Posterior vena cava (tissue), 2 donors: ENCODE measurements at regions not wholly inside any gene's neighbourhood (a gene's known extent, or its start where the extent isn't known, plus 50 kb on each side); places are given as distances from the start of the nearest gene placed in this dataset.
"Not testable (repeated sequence)": the region's sequence is repeated elsewhere in the genome, so short reads cannot be mapped to it uniquely, and the experiment has no call there.

Experiments
- DNase-seq: peaks from one replicate; pipeline ENCODE4 v3.0.0-alpha.2; 2020; ENCODE audit warnings: low spot score
- intact Hi-C, 2 donors: fragments of 100-400 bp; cut with DNase I; formaldehyde crosslinking; loops; one replicate each; pipeline versions ENCODE4 v1.14.1 to v1.14.2; 2022 to 2023
- donor health status: DM: yes; HTN: yes; CAD: no.
- donor health status: DM: yes; HTN: yes; CAD: no.

DNA sequence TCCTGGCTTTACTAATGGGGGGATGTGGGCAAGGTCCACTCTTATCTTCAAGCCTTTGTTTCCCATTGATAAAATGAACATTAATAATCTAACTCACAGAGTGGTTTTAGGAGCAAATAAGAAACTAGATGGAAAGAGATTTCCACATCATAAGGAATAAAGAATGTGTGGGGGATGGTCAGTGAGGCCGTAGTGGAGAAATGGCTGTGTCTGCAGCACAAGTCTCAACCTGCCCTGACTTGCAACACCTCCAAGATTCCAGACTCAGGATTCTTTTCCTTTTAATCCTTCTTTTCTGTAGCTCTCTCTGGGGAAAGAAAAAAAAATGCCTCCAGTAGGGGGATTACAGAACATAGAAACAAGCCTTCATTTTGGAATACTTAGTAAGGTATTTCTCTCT is 124.2 kb upstream of the MEX3C start:
- DNase-seq: no peak
- intact Hi-C loops: no loop called here

DNA sequence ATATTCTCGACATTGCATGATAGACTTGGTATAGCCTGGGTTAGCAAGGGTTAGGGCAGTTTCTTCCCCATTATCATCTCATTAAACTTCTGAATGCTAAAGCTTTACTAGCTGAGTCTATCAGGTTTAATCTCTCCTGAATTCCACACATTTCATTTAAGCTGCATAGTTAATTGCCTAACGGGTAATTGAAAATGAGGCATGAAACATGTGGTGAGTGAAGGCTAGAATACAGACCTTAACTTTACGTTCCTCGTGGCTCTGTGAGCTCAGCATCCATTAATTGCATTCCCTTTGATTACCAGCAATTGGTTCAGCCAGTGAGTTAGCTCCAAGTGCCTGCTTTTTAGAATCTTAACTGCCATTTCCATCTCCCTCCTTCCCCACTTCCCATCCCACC is 126.5 kb upstream of the MEX3C start:
- intact Hi-C loops: no loop called here
- DNase-seq: no peak

DNA sequence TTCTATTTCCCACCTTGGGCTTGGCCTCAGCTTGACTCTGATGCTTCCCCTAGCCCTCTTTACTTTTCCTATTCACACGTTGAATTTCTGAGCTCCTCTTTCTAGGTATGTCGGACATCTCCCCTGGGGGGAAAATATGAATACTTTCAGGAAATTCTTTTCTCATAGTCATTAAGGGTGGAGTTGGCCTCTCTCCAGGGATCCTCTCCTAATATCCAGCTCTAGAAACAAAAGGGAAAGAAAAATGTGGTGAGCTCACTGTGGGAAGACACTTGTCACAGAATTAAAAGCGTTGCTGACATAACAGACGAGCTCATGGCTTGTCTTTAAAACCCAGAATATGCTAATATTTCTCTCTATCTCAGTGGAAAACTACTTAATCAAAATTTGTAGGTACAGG is 132.7 kb upstream of the MEX3C start:
- intact Hi-C loops: no loop called here
- no peak for DNase-seq

DNA sequence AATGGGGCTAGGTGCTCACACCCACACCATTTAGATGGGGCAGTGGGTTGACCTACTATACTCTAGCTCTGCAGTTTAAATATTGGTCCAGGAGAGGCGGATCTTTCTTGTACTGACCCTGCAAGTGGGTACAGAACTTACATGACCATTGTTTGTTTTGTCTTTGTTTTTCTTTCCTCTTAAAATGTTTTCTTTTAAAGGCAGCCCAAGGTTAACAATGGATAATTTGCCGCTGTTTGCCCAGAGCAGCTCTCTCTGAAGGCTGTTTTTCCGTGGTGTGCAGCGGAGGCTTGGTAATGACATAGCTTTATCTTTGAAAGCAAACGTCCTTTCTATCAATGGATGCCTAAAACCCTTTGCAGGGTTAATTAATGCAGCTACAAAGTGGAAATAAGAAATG is 133.3 kb upstream of the MEX3C start:
- intact Hi-C loops: no loop called here

DNA sequence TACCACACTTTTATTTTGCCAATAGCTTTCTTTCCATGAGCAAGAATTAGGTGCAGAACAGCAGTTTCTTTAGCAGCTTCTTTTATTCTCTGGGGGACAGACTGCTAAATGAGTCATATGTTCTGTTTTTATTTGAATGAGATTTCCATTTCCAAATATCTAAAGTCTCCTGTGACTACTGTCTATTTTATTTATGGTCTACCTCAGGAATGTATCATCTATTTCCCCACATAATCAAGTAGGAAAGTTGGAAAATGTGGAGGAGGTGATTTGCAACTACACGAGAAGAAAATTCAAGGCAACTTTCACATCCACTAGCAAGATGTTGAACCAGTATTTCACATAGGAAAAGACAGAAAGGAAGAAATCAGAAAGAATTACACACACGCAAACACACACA is 139.9 kb upstream of the MEX3C start:
- DNase-seq: no peak
- intact Hi-C loops: no loop called here

More for the DNA sequence above, 133.3 kb upstream of the MEX3C start:
- DNase-seq: no peak

DNA sequence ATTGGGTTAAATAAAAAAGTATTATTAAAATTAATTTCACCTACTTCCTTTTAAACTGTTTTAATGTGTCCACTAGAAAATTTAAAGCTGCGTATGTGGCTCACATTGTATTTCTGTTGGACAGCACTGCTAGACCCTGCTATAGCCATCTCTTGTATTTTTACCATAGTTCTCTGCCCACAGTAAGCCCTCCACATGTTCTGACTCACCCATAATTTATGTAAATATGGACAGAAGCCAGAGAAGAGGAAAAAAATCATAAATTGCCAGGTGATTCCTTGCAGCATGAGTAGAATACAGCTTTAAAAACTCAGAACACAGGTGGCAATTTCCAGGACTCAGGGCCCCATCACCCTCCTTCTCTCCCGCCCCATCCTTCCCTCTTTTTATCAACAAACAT is 142.4 kb upstream of the MEX3C start:
- DNase-seq: no peak
- intact Hi-C loops: no loop called here

DNA sequence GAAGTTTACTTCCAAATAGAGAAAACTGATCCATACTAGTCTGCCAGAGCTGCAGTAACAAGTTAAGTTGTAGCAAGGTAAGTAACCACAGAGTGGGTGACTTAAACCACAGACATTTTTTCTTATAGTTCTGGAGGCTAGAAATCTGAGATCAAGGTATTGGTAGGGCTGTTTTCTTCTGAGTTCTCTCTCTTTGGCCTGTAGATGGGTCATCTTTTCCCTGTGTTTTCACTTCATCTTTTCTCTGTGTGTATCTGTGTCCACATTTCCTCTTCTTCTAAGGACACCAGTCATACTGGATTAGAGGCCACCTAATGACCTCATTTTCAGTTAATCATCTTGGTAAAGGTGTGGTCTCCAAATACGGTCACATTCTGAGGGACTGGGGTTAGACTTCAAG is 142.9 kb upstream of the MEX3C start:
- intact Hi-C loops: no loop called here
- DNase-seq: no peak

DNA sequence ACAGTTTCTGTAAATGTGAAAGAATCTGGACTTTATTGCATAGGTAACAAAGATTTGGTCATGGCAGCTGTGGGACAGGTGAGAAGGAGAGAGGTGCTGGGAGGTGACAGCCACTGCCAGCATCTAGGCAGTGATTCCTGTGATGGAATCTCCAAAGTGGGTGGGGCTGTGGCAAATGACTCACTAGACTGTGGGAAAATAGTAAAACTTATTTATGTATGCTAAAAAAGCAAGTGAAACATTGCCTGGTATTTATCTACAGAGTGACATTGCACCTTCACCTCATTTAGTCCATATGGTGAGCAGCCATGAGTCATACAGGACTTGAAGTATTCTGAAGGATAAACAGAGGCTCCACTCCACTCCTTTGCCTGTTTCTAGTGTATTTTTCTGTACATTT is 145.3 kb upstream of the MEX3C start:
- no peak for DNase-seq
- intact Hi-C loops: no loop called here

DNA sequence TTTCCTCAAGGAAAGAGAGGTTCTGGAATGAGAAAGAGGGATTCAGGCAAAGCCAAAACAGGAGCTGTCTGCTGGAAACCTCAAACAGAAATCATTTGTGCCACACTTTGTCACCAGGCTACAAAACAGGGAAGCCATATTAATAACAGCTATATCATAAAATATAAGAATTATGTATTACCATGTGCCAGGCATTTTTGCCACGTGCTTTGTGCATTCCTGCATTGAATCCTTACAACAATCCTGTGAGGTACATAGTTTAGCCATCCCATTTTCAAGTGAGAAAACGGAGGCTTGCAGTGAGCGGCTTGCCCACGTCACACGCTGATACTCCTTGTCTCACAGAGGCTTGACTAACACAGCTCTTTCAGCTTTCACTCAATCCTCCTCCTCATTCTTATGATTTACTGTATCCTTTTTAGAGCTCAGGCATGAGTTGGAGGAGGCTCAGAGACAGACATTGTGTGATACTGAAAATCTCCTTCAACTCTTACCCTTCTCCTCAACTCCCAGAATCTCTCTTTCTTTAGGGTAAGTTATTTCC is 148.4 kb upstream of the MEX3C start:
- intact Hi-C loops: no loop called here

DNA sequence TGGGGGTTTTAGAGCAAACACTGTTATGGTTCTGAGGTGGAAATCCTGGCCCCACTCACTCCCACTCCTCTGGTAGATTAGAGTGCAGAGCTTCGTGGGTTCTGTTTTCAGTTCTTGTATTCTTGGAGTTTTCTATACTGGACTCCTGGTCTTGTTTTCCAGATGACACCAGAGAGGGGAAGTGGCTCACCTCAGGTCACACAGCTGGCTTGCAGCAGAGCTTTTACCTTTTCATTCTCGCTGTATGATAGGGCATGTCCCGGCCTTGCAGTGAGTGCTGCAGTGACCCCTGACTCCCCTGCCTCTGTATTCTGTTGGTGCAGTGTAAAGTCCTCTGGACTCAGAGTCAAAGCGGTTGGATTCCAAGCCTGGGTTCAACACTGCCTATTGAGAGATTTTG is 148.9 kb upstream of the MEX3C start:
- intact Hi-C loops: no loop called here
- DNase-seq: no peak

More for the DNA sequence above, 148.4 kb upstream of the MEX3C start:
- DNase-seq: no peak

DNA sequence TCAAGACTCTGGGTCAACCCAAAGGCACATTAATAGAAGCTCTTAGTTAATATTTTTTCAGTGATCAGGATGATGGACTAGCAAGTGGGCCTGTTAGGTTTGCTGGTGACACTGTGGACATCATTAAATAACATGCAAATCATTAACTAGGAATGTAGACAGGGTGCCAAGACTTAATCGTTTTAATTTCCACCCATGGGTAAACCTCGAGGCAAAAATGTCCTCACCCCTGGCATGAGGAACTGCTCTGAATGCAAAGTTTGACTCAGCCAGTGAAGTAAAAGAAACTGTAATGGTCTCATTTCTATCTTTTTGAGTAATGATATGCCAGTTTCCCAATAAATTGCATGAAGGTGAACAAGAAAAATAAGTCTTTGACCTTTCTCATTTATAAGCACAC is 152.6 kb upstream of the MEX3C start:
- intact Hi-C loops: no loop called here
- no peak for DNase-seq

DNA sequence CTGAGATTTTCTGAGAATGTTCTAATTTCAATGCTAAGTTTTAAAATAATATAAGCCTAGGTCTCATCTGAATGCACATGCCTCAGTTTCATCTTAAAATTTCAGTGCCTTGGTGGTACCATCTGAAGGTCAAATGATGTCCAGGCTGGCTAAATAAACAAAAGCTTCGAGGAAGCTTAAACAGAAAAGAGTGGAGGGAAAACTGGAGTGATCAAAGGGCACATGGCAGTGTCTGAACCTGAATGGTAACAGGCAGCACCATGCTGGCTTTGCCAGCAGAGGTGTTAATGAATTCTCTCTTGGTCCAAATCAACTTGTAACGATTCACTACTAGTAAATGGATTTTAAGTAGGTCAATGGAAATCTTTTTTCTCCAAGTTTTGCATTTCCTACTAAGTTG is 158.4 kb upstream of the MEX3C start:
- no peak for DNase-seq
- intact Hi-C loops: no loop called here

DNA sequence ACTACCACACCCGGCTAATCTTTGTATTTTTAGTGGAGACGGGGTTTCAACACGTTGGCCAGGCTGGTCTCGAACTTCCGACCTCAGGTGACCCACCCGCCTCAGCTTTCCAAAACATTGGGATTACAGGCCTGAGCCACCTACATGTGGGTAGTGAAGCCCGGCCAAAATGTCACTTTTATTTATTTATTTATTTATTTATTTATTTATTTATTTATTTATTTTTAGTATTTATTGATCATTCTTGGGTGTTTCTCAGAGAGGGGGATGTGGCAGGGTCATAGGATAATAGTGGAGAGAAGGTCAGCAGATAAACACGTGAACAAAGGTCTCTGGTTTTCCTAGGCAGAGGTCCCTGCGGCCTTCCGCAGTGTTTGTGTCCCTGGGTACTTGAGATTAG is 162.8 kb upstream of the MEX3C start:
- intact Hi-C loops, DNase-seq: not testable (repeated sequence)

DNA sequence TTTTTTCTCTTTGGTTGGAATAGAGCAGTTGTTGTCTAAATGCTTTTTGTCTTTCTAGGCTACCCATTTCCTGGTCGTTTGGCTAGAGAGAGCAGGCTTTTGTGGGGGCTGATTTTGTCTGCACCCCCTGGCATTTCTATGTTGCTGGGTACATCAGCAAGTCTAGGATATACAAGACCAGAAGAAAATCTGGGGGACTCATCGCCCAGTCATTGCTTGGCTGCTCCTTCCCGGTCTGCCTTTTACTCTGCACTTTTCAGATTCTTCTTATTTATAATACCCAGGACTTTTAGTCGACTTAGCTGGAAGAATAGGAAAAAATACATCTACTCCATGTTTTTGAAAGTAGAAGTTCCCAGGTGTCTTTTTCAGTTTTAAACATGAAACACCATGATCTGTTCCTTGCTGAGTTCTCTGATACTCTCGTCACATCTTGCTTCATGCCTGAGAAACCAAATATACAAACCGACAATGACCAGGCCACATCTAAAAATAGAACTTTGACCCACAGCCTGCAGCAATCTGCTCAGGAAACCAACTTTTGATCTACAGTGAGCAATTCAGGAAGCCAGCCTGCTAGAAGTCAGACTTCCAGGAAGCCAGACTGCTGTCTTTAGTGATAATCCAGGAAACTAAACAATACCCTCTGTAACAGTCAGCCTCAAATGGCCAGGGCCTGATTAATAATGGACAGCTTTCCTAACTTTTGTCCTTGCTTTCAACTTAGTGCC is 163.8 kb upstream of the MEX3C start:
- no peak for DNase-seq
- intact Hi-C loops: no loop called here

DNA sequence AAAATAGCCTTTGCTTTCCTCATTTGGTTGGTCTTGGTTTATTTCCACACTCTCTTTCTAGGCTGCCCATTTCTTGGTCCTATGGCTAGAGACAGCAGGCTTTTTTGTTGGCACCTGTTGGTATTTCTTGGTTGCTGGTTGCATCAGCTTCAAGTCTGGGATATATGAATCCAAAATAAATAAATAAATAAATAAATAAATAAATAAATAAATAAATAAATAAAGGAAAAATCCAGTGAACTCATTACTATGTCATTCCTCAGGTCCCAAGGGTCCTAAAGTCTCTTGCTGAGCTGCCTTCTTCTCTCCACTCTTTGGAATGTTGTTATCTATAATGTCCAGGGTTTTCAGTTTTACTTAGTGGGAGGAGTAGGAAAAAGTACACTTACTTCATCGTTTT is 165.9 kb upstream of the MEX3C start:
- intact Hi-C loops: no loop called here
- no peak for DNase-seq

DNA sequence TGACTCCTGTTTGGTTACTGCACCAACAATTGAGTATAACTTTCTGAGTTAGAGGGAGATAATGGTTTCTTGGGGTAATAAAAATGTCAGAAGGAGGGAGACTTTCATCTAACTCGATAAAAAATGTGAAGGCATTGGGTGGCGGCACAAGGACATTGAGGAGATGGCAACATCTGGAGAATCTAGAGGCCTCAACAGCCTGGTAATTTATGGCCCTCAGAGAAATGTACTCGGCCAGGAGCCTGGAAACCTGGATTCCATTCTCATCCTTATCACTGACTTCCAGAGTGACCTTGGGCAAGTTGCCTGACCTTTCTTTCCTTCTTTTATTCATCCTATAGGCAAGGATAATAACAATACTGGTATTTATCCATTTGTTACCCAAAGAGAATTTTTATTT is 173.5 kb upstream of the MEX3C start:
- no peak for DNase-seq
- intact Hi-C loops: no loop called here

DNA sequence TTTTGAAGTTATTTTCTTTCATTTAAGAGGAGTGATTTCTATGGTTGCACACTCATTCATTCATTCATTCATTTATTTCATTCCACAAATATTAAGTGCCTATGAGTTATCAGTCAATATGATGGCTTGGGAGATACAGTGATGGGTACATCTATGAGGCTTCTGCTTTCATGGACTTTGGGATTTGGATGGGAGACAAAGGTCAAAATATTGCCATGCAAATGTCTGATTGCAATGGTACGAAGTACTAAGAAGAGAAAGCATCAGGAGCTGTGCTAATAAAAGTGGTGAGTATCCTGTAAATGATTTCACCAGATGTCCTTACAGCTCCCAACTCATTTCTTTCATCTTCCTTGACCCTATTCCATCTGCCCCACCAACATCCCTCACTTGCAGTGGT is 174.4 kb upstream of the MEX3C start:
- intact Hi-C loops: no loop called here
- no peak for DNase-seq

DNA sequence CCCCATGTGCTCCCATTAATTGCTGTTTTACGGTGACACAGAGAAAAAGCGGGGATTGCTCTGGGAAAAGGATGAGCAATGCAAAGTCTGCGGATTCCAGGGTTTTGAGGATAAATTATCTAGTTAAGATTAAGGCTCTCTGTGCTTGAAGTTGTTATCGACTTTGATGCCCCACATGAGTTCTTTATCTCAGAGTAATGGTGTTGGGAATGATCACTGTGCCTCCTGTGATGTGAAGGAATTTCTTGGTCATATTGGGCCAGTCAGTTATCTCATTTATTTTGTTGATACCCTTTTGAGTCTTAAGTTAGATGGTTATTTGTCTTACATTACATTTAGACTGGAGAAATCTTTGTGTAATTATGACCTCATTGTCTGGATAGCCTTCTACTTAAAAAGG is 184.6 kb upstream of the MEX3C start:
- intact Hi-C loops: no loop called here
- no peak for DNase-seq

DNA sequence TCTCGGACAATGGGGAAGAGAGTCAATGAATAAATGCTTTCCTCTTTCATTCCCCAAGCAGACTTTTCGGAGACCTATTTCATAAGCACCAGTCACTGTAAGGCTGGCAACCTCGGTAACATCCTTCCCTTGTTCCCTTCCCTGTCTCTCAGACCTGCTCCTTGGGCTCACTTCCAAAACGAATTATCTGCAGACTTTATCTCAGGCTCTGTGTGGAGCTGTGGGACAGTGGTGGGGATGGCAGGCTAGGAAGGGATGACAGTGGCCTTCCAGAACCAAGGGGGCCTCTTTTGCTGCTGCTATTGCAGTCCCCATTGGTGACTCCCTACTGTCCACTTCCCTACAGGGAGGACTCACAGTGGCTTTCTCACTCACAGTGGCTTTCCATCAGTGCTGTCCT is 185.6 kb upstream of the MEX3C start:
- DNase-seq: no peak
- intact Hi-C loops: no loop called here

DNA sequence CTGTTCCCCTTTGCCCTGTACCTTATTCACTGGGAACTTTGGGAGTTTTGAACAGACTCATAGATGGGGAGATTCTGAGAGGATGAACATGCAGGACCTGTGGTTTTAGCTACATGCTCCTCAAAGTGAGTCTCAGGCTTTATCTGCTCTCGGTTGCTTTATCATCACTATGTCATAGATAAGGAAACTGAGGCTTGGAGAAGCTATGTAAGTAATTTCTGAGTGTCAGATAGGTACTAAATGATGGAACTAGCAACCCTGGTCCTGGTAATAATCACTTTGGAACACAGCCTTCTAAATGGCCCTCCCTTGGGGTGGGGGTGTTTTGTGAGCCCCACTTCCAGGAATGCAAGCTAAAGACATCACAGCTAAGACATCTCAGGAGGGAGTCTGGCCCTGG is 186.2 kb upstream of the MEX3C start:
- intact Hi-C loops: no loop called here
- no peak for DNase-seq

DNA sequence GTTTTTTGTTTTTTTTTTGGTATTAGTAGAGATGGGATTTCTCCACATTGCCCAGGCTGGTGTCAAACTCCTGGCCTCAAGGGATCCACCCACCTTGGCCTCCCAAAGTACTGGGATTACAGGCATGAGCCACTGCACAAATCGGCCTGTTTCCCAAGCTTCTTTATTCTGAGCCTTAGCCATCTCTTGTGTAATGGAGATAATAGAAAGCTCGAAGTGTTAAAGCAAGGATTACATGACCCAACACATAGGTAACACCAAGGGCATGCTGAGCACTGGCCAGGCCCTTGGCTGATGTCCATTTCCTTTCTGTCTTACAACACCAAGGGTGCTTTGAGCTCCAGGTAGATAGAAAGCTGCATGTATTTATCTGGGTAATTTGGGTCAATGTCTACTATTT is 187.8 kb upstream of the MEX3C start:
- intact Hi-C loops: no loop called here

DNA sequence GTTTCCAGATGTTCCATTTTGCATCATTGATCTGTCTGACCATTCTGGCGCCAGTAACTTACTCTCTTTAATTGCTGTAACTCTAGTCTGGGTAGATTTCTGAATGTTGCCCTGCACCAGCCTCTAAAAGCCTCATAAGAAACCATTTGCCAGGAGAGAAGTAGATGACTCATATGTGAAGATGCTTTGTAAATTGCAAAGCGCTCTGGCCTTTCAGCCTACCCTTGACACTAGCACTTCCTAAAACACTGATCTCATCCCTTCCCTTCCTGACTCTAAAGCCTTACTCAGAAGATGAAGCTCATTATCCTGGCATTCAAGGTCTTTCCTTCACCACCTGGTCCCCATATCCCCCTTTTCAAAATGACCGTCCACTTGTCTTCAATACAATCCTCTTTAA is 193.2 kb upstream of the MEX3C start:
- intact Hi-C loops: no loop called here
- no peak for DNase-seq

More for the DNA sequence above, 187.8 kb upstream of the MEX3C start:
- no peak for DNase-seq
